COR-L47 (cell line): ENCODE measurements at regions not wholly inside any gene's neighbourhood (a gene's known extent, or its start where the extent isn't known, plus 50 kb on each side); places are given as distances from the start of the nearest gene placed in this dataset.

Experiments used
- DNase-seq: peaks from one replicate; lab custom pipeline; 2025; lab: John Stamatoyannopoulos, UW

- DNase-seq, result no peak
These were observed 338.5 kb downstream of the CD83 start for GRCh38 chr6:14455876-14456648.

- DNase-seq, result no peak
These were observed 339.4 kb downstream of the CD83 start for GRCh38 chr6:14456941-14457340.

- DNase-seq, result no peak
These were observed 341.2 kb downstream of the CD83 start for GRCh38 chr6:14458669-14459266.

- no peak for DNase-seq
These were observed 341.7 kb downstream of the CD83 start for GRCh38 chr6:14459315-14459714.

- no peak for DNase-seq
These were observed 343.0 kb downstream of the CD83 start for GRCh38 chr6:14460556-14460955.

GRCh38 chr6:14462135-14462534, 344.6 kb downstream of the CD83 start:
- no peak for DNase-seq

GRCh38 chr6:14462566-14462965, 345.0 kb downstream of the CD83 start:
- DNase-seq, result no peak

- DNase-seq, result no peak
These were observed 345.5 kb downstream of the CD83 start for GRCh38 chr6:14463110-14463509.

- no peak for DNase-seq
These were observed 346.5 kb downstream of the CD83 start for GRCh38 chr6:14464055-14464454.

GRCh38 chr6:14464716-14465115, 347.1 kb downstream of the CD83 start:
- DNase-seq, result no peak

GRCh38 chr6:14466278-14466677, 348.7 kb downstream of the CD83 start:
- DNase-seq, result no peak

GRCh38 chr6:14467591-14467990, 350.0 kb downstream of the CD83 start:
- no peak for DNase-seq

GRCh38 chr6:14468647-14469321, 351.2 kb downstream of the CD83 start:
- DNase-seq, result no peak

- no peak for DNase-seq
These were observed 352.5 kb downstream of the CD83 start for GRCh38 chr6:14470101-14470500.

- DNase-seq, result no peak
These were observed 353.1 kb downstream of the CD83 start for GRCh38 chr6:14470671-14471070.

- DNase-seq, result no peak
These were observed 354.8 kb downstream of the CD83 start for GRCh38 chr6:14472255-14472985.

- DNase-seq, result no peak
These were observed 355.4 kb downstream of the CD83 start for GRCh38 chr6:14472986-14473337.

- DNase-seq, result no peak
These were observed 357.2 kb downstream of the CD83 start for GRCh38 chr6:14474816-14475215.

- DNase-seq, result no peak
These were observed 357.7 kb downstream of the CD83 start for GRCh38 chr6:14475306-14475705.

GRCh38 chr6:14476793-14477531, 359.4 kb downstream of the CD83 start:
- DNase-seq, result no peak

GRCh38 chr6:14477559-14477958, 360.0 kb downstream of the CD83 start:
- DNase-seq, result no peak
